ENCODE measurements at regions not wholly inside any gene's neighbourhood (a gene's known extent, or its start where the extent isn't known, plus 50 kb on each side); places are given as distances from the start of the nearest gene placed in this dataset.

DNA sequence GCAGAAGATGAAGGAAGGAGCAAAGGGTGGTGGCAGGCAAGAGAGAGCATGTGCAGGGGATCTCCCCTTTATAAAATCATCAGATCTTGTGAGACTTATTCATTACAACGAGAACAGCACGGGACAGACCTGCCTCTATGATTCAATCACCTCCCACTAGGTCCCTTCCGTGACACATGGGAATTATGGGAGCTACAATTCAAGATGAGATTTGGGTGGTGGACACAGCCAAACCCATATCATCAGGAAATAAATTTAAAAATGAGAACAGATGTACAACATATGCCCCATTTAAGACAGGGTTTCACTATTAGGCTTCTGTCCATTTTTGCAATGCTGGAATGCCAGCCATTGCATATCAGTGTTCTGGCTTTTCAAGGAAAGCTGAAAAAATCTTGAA lies 346.7 kb upstream of the SLIT2 start:
- no peak for TF ChIP-seq EZH2 (IDR thresholded peaks at IDR 0.05; ENCODE audit: borderline replicate concordance, low read depth, low read length, severe bottlenecking)
- TF ChIP-seq CTCF (IDR thresholded peaks at IDR 0.05; ENCODE audit: extremely low read depth in 1 of 2, insufficient read depth in 1 of 2, low read depth in 1 of 2, low read length in 2 of 2) = no peak
- no peak for TF ChIP-seq POLR2A (IDR thresholded peaks at IDR 0.05; ENCODE audit: low read depth, low read length)
- no peak for TF ChIP-seq POLR2AphosphoS5 (IDR thresholded peaks at IDR 0.05; ENCODE audit: insufficient read depth, low read depth, low read length)
- no peak for TF ChIP-seq MAX (IDR thresholded peaks at IDR 0.05; ENCODE audit: insufficient read depth, insufficient read length)
- TF ChIP-seq FOS (IDR thresholded peaks at IDR 0.05; ENCODE audit: borderline replicate concordance, insufficient read depth, low read length) = no peak
- TF ChIP-seq MYC (IDR thresholded peaks at IDR 0.05; ENCODE audit: low read depth, low read length) = no peak
- no peak for TF ChIP-seq JUN (IDR thresholded peaks at IDR 0.05; ENCODE audit: borderline replicate concordance, insufficient read depth, insufficient read length, low read depth)
- TF ChIP-seq GATA2 (IDR thresholded peaks at IDR 0.05; ENCODE audit: insufficient read depth, insufficient read length, low read depth, low read length) = no peak

All from endothelial cell of umbilical vein (primary cell).